ENCODE measurements at regions not wholly inside any gene's neighbourhood (a gene's known extent, or its start where the extent isn't known, plus 50 kb on each side); places are given as distances from the start of the nearest gene placed in this dataset.

DNA sequence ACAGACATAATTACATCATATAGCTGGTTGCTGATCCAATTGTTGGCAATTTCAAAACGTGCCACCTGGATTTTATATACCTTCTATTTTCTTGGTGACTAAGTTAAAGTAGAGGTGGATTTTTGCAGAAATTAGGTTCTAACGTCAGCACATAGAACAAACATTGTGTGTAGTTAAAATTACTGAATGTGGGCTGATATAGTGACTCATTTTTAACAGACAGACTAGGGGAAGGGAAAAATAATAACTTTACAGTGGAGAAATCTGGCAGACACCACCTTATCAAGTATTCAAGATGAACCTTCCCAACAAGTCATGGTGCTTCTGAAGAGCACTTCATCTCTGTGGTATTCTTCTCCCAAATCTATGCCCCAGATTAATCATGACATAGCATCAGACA, 134.5 kb downstream of the UCHL1 start:
- Histone ChIP-seq H3K79me2 (ENCODE audit: control insufficient read depth in 1 of 2, insufficient read depth in 2 of 2, low read length in 2 of 2) (no peaks in the 10 kb centered on the region), H4K5ac (ENCODE audit: insufficient read length, low read depth, low read length) (no peak overlapping the region), H3K4me2 (ENCODE audit: insufficient read depth in 1 of 2, low read depth in 2 of 2, low read length in 2 of 2) (no peak overlapping the region), H3K9ac (replicated peaks in 1 of 4; ENCODE audit: extremely low read depth in 1 of 4, low read depth in 3 of 4, low read length in 3 of 4) (no peak overlapping the region), H2BK20ac (ENCODE audit: low read length) (no peak overlapping the region), H3K79me1 (ENCODE audit: low read depth, low read length) (no peaks in the 10 kb centered on the region), H3K27me3 (replicated peaks in 1 of 4; ENCODE audit: control insufficient read depth in 3 of 4, extremely low read depth in 1 of 4, insufficient read depth in 3 of 4, low read length in 3 of 4) (no peaks in the 10 kb centered on the region), H3K4ac (replicated peaks; ENCODE audit: insufficient read length, low read depth, low read length) (no peak overlapping the region), H2AK5ac (ENCODE audit: low read depth, low read length) (no peak overlapping the region), H3K14ac (ENCODE audit: insufficient read length) (no peak overlapping the region), H3K23ac (ENCODE audit: insufficient read length) (no peak overlapping the region), H2BK5ac (ENCODE audit: low read depth, low read length) (no peak overlapping the region), H4K8ac (ENCODE audit: extremely low read depth, insufficient read depth, low read length) (no peak overlapping the region), H3K56ac (replicated peaks; ENCODE audit: insufficient read length, low read depth, low read length) (no peak overlapping the region), H3K9me3 (ENCODE audit: insufficient read depth in 2 of 2, low read depth in 1 of 2, low read length in 1 of 2) (no peaks in the 10 kb centered on the region), H2BK12ac (ENCODE audit: low read depth, low read length) (no peak overlapping the region), H3K18ac (ENCODE audit: extremely low read depth, low read length) (no peak overlapping the region), H2AFZ (ENCODE audit: low read length) (no peak overlapping the region), H2BK120ac (replicated peaks; ENCODE audit: low read depth, low read length) (no peak overlapping the region), H3K23me2 (ENCODE audit: low read depth, low read length) (no peaks in the 10 kb centered on the region), H4K20me1 (replicated peaks in 1 of 2; ENCODE audit: control insufficient read depth in 1 of 2, insufficient read depth in 2 of 2, low read length in 2 of 2) (no peaks in the 10 kb centered on the region), H3K4me3 (ENCODE audit: extremely low read depth in 1 of 4, insufficient read depth in 2 of 4, low read depth in 3 of 4, low read length in 4 of 4) (no peak overlapping the region), H3K4me1 (replicated peaks in 1 of 4; ENCODE audit: control insufficient read depth in 3 of 4, insufficient read depth in 4 of 4, low read length in 3 of 4) (no peaks in the 10 kb centered on the region), H4K91ac (replicated peaks; ENCODE audit: insufficient read length, low read length) (no peak overlapping the region), H3K36me3 (ENCODE audit: control insufficient read depth in 2 of 4, insufficient read depth in 4 of 4, low read length in 3 of 4) (no peaks in the 10 kb centered on the region), H2BK15ac (ENCODE audit: low read length) (no peak overlapping the region), H3K27ac (ENCODE audit: low read depth, low read length) (no peak overlapping the region)
- DNase-seq (ENCODE audit: low read depth in 1 of 2, low spot score in 2 of 2) (no peak), FAIRE-seq (no peak)
- ChIA-PET POLR2A (ENCODE audit: partially characterized antibody) (no interaction called here), CTCF (ENCODE audit: partially characterized antibody) (no interaction called here)
- TF ChIP-seq, protein P1, sequence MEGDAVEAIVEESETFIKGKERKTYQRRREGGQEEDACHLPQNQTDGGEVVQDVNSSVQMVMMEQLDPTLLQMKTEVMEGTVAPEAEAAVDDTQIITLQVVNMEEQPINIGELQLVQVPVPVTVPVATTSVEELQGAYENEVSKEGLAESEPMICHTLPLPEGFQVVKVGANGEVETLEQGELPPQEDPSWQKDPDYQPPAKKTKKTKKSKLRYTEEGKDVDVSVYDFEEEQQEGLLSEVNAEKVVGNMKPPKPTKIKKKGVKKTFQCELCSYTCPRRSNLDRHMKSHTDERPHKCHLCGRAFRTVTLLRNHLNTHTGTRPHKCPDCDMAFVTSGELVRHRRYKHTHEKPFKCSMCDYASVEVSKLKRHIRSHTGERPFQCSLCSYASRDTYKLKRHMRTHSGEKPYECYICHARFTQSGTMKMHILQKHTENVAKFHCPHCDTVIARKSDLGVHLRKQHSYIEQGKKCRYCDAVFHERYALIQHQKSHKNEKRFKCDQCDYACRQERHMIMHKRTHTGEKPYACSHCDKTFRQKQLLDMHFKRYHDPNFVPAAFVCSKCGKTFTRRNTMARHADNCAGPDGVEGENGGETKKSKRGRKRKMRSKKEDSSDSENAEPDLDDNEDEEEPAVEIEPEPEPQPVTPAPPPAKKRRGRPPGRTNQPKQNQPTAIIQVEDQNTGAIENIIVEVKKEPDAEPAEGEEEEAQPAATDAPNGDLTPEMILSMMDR (IDR thresholded peaks at IDR 0.05; ENCODE audit: control extremely low read depth in 1 of 3, insufficient read depth in 1 of 3, low read depth in 1 of 3, low read length in 3 of 3): no peak
- TF ChIP-seq NANOG (IDR thresholded peaks at IDR 0.05; ENCODE audit: insufficient read depth, low read depth, low read length, poor library complexity, severe bottlenecking) (no peak), SIN3A (conservative IDR thresholded peaks at IDR 0.05 in 1 of 2, IDR thresholded peaks at IDR 0.05 in 1 of 2; ENCODE audit: low read depth in 1 of 2, low read length in 2 of 2) (no peak), RNF2 (IDR thresholded peaks at IDR 0.05; ENCODE audit: borderline replicate concordance, low read depth, low read length, missing control alignments, poor library complexity, severe bottlenecking) (no peak), TBP (IDR thresholded peaks at IDR 0.05; ENCODE audit: low read depth, low read length) (no peak), YY1 (IDR thresholded peaks at IDR 0.05; ENCODE audit: low read depth, low read length) (no peak), SP1 (IDR thresholded peaks at IDR 0.05; ENCODE audit: low read depth, low read length) (no peak)
- WGBS, 2 experiments (ENCODE audit: extremely low coverage in 1 of 2, insufficient coverage in 1 of 2, insufficient read length in 1 of 2, insufficient replicate concordance in 2 of 2, low coverage in 1 of 2, low lambda C conversion rate in 2 of 2, missing lambda C conversion rate in 1 of 2): 89% methylated on average over 2 of the region's 2 CpGs; no CpG with 5 or more reads in 1 of the 2 experiments
